UCSD-AML1 (cell line): ENCODE measurements at regions not wholly inside any gene's neighbourhood (a gene's known extent, or its start where the extent isn't known, plus 50 kb on each side); places are given as distances from the start of the nearest gene placed in this dataset.

ENCODE experiments used
- DNase-seq: peaks from one replicate; lab custom pipeline; 2025; ENCODE audit not compliant: unreplicated experiment; lab: John Stamatoyannopoulos, UW

DNA sequence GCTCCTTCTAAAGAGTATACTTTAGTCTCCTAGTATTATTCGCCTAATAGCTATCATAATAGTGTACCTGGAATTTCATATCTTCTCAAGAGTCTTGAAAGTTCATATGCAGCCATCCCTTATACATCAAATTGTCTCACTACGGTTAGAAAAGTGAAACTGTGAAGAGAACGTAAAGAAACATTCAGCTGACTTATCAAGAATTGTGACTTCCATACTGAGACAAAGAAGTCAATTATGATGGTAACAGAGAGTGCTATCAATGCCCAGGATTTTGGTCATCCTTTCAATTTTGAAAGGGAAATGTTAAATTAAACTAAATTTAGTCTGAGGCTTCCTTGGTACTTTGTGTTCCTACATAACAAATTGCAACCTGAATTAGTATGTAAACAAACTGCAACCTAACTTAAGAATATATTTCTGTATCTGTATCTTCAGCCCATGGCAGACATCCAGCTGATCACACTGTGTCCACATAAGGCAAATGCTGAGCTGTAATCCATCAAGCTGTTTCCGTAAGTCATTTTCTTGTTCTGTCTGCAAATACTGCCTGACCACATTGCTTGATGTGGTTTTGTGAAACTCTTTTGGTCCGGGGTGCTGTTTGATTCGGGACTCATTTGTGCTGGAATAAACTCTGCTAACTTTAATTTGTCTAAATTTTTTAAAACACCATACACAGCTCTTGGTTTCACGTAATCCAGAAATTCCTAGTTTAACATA, 469.6 kb downstream of the SI start:
- no peak for DNase-seq

DNA sequence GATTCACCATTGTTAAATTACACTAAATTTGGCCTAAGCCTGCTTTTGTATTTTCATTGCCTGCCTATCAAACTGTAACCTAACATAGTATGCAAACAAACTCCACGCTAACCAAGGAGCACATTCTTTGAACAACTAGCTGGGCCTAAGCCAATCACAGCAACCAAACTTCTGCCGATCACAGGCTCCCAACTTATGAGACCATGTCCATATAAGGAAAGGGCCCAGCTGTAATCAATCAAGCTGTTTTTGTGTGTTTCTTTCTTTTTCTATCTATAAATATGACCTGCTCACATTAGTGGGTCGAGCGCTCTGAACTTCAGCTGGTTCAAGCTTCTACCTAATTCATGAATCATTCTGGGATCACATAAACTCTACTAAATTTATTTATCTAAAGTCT, 473.6 kb downstream of the SI start:
- no peak for DNase-seq

DNA sequence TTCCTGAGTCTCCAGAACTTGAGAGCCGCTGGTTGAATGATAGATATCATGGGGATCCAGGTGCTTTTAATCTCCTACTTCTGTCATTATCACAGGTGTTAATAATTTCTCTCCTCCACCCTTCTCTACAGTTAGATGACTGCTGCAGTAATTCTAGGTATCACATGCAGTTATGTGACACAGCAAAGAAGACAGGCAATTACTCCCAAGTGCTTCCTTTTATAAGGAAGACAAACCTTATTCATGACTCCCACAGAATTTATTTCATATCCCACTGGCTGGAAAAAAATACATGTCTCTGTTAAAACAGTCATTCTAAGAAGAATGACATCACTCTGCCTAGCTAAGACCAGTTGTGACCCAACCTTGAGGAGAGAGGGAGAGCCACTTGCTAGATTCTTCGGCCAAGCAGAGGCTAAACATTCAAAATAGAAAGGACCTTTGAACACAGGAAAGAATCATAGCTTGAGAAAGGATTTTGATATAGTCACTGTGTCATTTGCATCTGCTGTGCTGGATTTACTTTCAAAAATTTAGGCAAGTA, 500.6 kb downstream of the SI start:
- no peak for DNase-seq

DNA sequence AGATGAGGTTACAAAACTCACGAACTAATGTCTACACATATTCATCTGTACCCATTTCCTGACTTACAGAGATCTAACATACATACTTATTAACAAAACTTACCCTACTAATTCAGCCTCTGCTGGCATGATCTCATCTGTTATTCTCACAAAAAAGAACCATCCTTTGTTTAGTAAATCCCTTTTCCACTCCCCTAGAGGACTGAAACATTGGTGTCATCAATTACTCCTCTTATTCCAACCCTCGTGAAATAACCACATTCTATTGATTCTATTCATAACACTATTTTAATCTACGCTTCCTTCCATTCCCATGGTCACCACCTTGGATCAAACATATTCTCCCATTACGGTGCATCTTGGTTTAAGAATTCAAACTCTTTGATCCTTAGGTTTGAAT, 505.9 kb downstream of the SI start:
- DNase-seq: no peak

DNA sequence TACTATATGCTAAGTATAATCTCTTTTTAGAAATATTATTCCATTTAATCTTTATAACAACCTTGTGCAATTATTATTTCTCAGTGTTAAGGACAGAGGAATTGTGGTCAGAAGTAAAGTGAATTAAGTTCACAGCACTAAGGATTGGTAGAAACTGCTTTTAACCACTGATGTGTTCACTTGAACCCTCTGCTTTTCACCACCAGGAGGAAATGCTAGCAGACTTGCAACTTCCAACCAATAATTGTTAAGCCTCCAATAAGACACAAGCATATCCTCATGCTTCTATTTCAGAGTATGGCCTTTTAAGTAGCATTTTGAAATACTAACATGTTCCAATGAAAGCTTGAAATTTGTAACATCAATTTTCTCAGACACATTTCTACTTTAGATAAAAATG, 527.4 kb downstream of the SI start:
- no peak for DNase-seq

DNA sequence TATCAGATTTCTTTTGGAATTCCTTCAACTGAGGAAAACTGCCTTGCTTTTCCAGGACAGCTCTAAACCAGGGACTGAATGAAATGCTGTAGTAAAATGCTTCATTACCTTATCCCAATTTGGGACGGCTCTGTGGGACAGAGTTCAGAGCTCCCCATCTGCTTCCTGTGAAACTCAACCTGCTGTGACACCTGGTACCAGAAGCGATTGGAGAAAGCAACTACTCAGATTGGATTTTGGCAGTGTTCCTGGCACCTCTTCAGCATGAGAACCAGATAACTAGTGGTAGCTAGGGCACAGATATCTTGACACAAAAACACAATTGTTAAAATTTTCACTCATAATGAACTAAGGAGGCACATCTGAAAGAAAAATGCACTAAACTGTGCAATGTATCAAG, 539.1 kb downstream of the SI start:
- no peak for DNase-seq

DNA sequence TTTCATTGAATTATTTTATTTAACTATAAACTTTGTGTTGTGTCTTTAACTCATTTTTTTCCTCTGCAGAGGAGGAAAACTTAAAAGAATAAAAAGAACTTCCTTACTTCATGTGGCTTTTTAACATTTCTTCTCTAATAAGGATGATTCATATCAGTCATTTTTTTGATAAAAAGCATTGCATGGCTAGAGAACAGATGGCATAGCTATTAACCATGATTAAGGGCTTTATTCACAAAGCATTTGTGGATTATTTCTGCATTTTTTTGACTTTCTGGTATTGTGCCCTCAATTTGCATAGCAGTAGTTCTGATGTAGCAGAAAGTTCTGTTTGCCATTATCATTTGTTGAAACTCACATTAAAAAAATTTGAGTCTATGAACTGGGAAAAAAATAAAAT, 540.8 kb downstream of the SI start:
- no peak for DNase-seq

DNA sequence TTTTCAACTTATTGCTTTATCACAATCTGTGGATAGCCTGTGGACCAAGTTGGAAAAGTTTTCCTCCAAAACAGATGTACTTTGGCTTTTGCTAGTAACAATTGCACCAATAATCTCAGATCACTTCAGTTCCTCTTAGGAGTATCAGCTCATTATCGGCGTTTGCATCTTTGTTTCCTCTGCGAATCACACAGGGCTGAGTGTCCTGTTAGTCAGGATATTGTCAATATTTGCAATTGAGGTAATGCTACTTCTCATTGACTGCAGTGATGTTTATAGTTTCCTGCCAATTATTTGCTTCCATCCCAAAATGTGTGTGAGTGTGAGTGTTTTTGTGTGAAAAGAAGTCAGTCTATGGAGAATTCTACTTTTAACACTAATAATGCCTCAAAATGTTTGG, 545.0 kb downstream of the SI start:
- DNase-seq: no peak

DNA sequence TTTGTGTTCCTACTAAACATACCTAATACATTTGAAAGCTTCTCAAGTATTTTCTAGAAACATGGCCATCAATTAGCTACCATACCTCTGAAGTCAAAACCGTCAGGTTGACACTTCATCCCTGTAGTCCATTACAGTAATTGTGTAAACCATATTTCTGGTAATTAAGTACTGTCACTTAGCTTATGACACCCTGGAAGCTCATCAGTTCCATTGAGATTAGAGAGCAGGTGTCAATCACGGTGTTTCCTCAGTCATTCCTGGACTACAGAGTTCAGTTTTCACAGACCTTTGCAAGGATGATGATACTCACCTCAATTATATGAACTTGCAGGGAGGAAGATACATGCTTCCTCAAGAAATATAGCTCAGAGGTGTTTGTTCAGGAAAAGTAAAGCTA, 552.0 kb downstream of the SI start:
- no peak for DNase-seq

DNA sequence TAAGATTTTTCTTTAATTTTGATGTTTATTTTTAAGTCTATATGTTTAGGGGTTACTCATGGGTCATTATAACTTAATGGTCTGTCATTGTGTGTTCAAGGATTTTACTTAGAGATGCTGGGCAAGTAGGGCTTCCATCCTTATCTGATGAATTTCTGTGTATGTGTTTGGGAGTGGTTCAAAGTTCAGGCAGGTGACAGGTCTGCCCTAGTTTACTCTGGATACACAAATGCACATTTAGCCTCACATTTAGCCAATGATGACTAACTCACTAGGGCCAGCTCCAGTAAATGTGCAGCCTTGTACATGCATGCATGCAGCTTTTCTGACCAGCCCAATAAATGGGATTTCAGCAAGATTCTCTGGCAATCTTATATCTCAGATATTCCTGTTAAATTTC, 554.1 kb downstream of the SI start:
- DNase-seq: no peak

DNA sequence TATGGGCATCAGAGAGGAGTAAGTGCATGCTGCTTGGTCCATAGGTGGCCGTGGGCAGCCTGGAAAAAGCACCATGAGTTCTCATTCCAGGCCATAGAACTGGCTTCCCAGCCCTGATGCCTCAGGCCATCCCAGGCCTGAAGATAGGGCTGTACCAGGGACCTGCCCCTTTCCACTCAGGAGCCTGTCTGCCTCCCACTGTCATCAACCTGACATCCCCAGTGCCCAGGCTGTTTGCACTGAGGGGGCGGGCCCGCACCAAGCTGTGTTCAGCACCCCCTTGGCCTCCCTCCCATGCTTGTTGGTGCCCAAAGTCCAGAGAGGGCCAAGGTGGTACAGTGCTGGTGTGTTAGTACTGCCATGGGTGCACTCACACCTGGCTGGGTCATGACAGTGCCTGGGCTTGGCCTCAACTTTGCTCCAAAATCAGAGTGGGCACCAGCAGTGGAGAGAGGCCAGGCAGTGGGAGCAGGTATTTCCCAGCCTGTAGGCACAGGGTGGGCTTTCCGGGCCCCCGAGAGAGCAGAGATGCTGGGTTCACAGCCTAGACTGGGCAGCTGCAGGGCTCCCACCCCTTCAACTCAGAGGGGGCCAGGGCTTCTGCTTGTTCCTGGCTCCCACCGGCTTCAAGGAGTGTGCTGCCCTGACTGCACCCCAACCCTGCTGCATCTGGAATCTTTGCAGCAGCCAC, 556.1 kb downstream of the SI start:
- no peak for DNase-seq

DNA sequence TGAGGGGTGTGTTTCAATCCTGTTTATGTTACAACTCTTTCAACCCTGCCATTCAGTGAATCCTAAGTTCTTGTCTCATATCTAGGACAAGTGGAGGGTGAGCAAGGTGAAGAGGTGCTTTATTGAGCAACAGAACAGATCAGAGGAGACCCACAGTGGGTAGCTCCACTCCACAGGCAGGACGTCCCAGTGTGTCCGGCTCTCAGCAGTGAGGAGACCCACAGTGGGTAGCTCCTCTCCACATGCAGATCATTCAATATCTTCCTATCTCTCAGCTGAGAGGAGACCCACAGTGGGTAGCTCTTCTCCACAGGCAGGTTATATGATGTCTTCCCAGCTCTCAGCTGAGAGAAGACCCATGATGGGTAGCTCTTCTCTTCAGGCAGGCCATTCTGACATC, 556.7 kb downstream of the SI start:
- DNase-seq: no peak

DNA sequence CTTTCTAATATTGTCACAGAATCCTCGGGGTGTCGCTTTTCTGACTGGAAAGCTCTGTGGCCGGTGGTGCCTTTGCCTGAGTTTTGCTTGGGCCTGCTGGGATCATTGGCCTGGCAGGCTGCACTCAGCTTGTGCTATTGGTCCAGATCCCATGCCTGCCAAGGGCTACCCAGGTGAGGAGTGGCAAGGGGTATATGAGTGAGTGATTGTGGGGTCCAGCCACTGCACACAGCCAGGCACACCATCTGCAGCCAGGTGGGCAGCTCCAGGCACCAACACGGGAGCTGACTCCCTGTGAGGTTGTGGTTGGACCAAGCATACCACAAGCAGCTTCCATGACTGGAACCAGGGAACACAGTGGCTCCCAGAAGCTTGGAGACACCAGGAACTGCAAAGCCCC, 557.2 kb downstream of the SI start:
- DNase-seq: no peak

DNA sequence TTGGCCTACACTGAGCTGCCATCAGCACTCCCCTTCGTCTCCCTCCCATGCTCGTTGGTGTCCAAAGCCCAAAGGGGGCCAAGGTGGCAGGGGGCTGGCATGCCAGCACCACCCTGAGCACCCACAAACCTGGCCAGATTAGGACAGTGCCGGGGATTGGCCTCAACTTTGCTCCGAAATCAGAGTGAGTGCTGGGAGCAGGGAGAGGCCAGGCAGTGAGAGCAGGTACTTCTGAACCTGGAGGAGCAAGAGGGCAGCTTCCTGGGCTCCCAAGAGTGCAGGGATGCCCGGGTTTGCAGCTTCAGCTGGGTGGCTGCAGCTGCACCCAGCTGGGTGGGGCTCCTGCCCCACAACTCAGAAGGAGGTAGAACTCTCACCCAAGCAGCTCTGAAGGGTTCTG, 563.0 kb downstream of the SI start:
- no peak for DNase-seq

DNA sequence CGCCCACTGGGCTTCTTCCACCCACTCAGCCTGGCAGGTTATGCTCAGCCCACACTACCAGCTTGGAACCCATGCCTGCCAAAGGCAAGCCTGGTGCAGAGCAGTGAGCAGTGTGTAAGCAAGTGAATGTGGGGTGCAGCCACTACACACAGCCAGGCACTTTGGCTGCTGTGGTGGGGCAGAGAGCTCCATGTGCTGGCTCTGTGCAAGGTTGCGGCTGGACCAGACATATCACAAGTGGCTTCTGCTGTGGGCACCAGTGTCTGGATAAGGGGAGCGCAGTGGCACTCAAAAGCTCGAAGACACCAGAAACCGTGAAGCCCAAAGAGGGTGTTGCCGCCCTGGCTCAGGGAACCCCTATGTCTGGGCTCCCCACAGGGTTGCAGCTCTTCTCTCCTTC, 563.7 kb downstream of the SI start:
- no peak for DNase-seq

DNA sequence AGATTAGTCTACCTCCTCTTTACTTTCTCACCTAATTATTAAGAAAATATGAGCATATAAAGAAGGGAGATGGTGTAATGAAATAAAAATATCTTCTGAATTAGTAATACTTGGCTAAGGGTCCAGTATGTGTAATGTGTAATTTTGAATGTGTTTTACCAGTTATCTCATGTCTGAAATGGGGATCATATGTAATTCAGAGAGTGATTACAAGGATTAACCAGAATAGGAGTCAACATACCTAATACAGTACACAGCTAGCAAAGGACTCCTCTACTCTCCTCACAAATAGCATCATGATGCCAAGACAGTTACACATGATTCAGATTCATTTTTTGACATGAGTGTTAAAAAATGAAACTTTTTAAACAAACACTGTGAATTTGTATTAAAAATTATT, 570.4 kb downstream of the SI start:
- DNase-seq: no peak

DNA sequence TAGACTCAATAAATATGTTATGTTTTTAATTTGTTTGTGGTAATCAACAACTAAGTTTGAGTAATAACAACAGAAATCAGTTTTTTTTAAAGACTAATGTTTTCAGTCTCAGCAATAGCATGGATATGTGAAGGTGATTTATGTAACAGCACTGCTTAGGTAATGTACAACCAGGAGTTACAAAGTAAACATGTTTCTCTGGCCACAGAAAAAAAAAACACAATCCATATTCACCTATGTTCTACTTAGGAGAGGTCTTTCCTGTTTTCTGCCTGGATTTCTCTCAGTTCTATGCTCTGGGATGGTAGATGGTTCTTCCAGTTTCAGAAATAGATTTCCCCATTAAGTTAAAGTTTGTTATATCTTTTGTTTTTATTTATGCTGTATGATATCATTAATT, 579.4 kb downstream of the SI start:
- no peak for DNase-seq

DNA sequence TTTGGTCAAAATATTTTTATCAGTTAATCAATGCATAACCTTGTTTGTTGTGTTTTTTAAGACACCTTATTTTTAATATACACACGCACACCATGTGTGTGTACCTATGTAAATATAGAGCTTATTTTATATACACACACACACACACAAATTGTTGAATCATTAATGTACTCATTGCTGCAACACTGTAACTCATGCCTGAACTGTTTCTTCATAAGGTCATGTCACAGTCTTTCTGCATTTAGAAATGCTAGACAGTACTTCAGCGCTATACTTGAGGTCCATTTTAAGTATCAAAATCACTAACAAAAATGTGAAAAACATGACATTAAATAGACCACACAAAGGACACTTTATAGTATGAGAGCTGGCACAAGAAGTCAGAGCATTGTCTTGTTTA, 589.4 kb downstream of the SI start:
- no peak for DNase-seq

DNA sequence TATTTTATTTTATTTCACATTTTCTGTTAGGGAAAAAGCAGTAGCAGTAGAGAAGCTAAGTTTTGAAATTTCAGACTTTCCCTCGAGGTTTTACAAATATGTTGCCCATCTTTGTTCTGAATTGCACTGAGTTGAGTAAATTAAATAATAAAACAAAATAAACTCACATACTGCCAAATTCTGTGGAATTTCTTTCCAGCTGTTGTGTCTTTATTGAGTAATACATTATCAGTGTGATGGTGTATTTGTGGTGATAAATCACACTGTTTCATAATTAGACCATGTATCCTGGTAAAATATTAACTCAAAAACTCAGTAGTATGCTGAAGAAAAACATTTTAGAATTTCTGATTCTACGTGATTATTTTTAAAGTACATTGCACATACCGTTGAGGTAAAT, 592.1 kb downstream of the SI start:
- DNase-seq: no peak

DNA sequence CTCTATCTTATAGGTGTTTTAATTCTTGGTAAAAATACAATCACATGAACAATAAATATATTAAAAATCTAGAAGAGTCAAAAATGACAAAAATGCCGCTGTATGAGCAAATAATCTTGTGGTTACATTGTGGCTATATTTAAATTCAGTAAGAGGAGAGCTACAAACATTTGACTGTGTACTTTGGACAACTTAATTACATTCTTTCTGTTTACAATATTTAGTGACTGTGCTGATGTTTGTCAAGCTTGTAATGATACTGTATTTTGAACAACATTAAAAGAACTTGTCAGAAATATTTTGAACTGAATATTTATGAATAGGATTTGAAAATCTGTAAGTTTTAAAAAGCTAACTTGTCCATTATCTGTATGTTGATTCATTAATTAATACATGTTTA, 598.3 kb downstream of the SI start:
- no peak for DNase-seq

DNA sequence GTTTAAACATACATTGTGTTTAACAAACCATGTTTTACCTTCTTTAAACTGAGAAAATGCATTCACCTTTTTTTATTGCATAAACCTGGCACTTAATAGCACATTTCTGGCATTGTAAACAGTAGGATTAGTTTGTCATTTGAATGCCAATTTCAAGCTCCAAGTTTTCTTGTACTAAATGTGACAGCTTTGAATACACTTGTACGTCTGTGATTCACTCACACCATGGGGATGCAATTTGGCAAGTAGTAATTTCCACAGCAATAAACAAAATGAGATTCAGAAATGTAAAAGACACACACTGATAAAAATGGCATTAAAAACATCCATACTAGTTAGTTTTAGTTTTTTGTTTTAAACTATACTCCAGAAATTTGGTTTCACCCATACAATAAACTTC, 598.9 kb downstream of the SI start:
- no peak for DNase-seq

DNA sequence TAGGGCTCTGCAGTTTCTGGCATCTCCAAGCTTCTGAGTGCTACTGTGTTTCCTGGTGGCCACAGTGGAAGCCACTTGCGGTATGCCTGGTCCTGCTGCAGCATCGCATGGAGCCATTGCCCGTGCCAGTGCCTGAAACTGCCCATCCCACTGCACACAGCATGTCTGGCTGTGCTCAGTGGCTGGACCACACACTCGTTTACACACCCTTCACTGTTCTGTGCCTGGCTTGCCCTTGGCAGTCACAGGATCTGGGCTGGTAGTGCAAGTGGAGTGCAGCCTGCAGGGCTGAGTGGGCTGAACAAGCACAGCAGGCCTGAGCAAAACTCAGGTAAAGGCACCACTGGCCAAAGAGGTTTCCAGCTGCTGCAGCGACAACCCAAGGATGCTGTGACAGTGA, 600.0 kb downstream of the SI start:
- peak; percentile 5 for DNase-seq

DNA sequence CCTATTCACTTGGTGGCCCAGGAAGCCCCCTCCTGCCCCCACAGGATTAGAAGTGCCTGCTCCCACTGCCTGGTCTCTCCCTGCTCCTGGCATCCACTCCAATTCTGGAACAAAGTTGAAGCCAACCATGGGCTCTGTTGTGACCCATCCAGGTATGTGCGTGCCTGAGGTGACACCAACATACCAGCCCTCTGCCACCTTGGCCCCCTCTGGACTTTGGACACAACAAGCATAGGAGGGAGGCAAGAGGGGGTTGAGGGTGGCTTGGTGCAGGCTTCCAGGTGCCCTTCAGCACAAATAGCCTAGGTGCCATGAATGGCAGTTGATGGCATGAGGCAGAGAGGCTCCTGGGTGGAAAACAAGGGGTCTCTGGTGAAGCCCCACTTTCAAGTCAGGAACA, 600.9 kb downstream of the SI start:
- no peak for DNase-seq
